GM21447 (cell line): ENCODE measurements at regions not wholly inside any gene's neighbourhood (a gene's known extent, or its start where the extent isn't known, plus 50 kb on each side); places are given as distances from the start of the nearest gene placed in this dataset.
"Not testable (repeated sequence)": the region's sequence is repeated elsewhere in the genome, so short reads cannot be mapped to it uniquely, and the experiment has no call there.

Experiments
- ATAC-seq: cut with Tn5 transposase; IDR thresholded peaks from one replicate; pipeline ENCODE4 v1.9.1; 2021; ENCODE audit not compliant: unreplicated experiment

GRCh38 chr1:104288322-104288721, 538.6 kb downstream of the AMY1C start:
- not testable (repeated sequence) for ATAC-seq

- ATAC-seq = no peak
Measured at GRCh38 chr1:104291156-104291555, 541.5 kb downstream of the AMY1C start.

GRCh38 chr1:104294259-104294658, 544.6 kb downstream of the AMY1C start:
- ATAC-seq = no peak

GRCh38 chr1:104295511-104295910, 545.8 kb downstream of the AMY1C start:
- ATAC-seq = no peak

- no peak for ATAC-seq
Measured at GRCh38 chr1:104309673-104310072, 560.0 kb downstream of the AMY1C start.

GRCh38 chr1:104315823-104316222, 566.1 kb downstream of the AMY1C start:
- ATAC-seq = no peak

- ATAC-seq = no peak
Measured at GRCh38 chr1:104322131-104322530, 572.4 kb downstream of the AMY1C start.

- ATAC-seq = no peak
Measured at GRCh38 chr1:104329278-104329677, 579.6 kb downstream of the AMY1C start.

- ATAC-seq = no peak
Measured at GRCh38 chr1:104331763-104332162, 582.1 kb downstream of the AMY1C start.

- ATAC-seq = not testable (repeated sequence)
Measured at GRCh38 chr1:104337927-104338326, 588.2 kb downstream of the AMY1C start.

- ATAC-seq = no peak
Measured at GRCh38 chr1:104341944-104342343, 592.2 kb downstream of the AMY1C start.

- ATAC-seq = no peak
Measured at GRCh38 chr1:104348277-104348676, 598.6 kb downstream of the AMY1C start.

- no peak for ATAC-seq
Measured at GRCh38 chr1:104353580-104353979, 603.9 kb downstream of the AMY1C start.

GRCh38 chr1:104358086-104358485, 608.4 kb downstream of the AMY1C start:
- ATAC-seq = no peak

GRCh38 chr1:104358621-104359020, 608.9 kb downstream of the AMY1C start:
- no peak for ATAC-seq

- ATAC-seq = no peak
Measured at GRCh38 chr1:104378414-104378813, 628.7 kb downstream of the AMY1C start.

GRCh38 chr1:104380003-104380402, 630.3 kb downstream of the AMY1C start:
- ATAC-seq = no peak

GRCh38 chr1:104387716-104388508, 638.2 kb downstream of the AMY1C start:
- ATAC-seq = no peak

GRCh38 chr1:104392552-104392951, 642.9 kb downstream of the AMY1C start:
- no peak for ATAC-seq

- ATAC-seq = no peak
Measured at GRCh38 chr1:104402178-104402577, 652.5 kb downstream of the AMY1C start.

GRCh38 chr1:104403883-104404282, 654.2 kb downstream of the AMY1C start:
- no peak for ATAC-seq

- ATAC-seq = no peak
Measured at GRCh38 chr1:104406728-104407127, 657.0 kb downstream of the AMY1C start.

GRCh38 chr1:104408268-104408667, 658.6 kb downstream of the AMY1C start:
- no peak for ATAC-seq
